HG03135 (cell line): ENCODE measurements at regions not wholly inside any gene's neighbourhood (a gene's known extent, or its start where the extent isn't known, plus 50 kb on each side); places are given as distances from the start of the nearest gene placed in this dataset.

Experiments
- ATAC-seq: cut with Tn5 transposase; IDR thresholded peaks from one replicate; pipeline ENCODE4 v1.9.1; 2021; ENCODE audit warnings: mild to moderate bottlenecking, moderate library complexity; ENCODE audit not compliant: unreplicated experiment

DNA sequence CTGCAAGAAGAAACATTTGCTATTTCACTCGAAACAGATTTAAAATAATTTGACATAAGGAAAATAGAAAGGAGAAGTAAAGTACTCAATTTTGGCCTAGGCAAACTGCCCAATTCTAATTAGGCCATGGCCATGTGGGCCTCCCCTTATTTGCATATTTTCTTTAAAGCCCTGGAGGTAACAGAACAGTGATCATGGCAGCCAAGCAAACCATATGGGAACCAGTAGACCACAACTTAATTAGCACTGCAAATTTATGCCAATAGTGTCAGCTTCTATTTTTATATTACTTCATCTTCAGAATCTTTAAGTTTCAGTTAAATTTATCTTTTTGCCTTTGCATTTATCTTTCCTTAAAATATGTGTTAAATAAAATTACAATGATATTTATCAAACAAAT is 63.3 kb upstream of the THSD7A start:
- no peak for ATAC-seq

DNA sequence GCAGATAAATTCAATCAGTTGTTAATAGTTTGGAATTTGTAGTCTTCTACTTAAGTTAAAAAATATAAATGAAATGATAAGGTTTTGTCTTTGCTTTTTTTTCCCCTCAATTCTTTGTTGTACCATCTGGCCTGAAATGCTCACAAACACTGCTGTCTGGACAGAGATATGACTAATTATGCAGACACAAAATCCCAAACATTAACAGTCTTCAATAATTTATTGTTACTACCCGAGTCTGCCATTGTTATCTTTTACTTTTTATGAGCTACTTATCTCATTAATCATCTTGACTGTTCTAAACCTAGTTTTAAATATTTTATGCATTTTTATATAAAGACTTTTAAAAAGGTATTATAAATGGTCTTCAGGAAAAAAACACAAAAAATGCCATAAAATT is 64.7 kb upstream of the THSD7A start:
- no peak for ATAC-seq

DNA sequence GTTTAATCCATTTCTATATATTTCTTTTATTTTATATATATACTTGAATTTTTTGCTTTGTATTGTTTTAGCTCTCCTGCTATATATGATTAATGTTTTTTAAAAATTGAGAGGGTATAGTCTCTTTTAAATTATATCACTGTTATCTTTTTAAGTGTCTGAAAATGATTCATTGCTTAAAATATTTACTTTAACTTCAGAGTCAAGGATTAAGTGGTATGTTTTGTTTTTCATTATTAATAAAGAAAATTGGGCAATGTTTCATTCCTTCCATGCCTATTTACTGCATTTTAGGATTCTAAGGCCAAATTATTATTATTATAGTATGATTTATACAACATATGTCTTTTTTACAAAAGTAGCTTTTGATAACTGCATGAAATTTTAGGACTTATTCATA is 67.2 kb upstream of the THSD7A start:
- ATAC-seq: no peak

DNA sequence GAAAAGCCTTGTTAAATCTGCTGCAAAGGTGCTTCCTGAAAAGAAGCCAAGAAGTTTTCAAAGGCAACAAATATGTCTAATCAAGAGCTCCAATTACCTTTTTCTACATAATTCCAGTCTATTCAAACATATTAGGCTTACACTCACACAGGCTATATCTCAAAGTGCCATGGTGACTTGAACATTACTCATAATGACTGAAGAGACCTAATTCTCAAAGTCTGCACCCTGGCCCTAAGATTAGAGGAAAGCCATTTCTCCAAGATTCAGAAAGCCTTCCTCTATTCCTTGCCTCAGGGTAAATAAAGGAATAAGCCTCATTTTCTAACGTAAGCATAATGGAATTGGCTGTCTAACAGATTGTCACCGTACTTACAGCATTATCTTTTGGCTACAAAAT is 78.3 kb upstream of the THSD7A start:
- ATAC-seq: no peak

DNA sequence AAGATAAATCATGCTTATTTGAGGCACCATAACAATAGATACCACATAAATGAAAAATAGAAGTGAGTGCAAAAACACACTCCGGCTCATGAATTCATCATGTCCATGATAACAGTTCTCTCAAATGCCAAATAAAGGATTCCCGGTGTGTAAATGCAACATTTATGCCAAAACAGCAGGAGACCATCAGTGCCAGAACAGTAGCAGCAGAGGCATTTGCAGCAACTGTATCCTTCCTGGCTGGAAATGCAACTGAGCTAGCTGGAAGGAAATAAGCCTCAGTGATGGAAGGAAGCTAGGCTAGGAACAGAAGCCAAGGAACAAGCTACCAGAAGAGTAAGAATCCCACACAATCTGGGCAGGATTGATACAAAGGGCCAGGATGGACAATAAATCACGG is 79.9 kb upstream of the THSD7A start:
- ATAC-seq: no peak

DNA sequence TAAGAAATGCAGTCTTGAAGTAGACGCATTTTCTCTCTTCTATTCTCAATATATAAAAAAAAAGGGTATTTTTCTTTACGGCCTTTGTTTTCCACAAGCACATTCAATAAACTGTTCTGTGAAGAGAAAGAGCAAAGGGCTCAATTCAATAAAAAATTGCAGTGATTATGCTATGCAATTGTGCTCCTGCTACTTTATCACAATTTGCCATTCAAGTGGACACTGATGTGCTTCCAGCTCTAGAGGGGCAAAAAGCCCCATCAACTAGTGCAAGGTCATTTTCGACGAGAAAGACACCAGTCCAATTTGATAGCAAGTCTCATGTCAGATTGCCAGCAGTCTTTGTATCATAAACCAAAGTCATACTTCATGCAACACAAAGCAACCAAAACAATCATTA is 82.6 kb upstream of the THSD7A start:
- ATAC-seq: no peak

DNA sequence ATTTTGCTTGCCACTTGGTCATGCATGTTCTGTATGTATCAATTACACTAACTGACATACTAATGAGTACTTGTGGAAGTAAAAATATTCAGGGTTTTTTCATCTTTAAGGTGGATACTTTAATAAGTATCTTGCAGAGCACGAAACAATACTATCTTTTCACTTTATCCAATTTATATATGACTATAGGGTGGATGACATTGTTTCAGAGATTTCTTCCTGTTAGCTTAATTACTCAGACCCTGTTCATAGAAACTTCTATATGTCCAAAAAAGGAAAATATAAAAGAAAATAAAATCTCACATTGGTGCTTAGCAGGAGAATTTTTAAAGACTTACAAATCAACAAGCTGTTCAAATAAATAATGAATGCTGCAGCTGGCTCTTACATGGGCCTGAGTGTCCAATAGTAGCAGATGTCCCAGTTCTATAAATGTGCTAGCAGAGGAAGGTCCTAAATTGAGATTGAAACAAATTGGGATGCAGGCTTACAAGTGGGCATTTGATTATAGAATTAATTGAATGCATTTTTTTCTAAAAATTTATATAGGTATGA is 91.5 kb upstream of the THSD7A start:
- no peak for ATAC-seq

DNA sequence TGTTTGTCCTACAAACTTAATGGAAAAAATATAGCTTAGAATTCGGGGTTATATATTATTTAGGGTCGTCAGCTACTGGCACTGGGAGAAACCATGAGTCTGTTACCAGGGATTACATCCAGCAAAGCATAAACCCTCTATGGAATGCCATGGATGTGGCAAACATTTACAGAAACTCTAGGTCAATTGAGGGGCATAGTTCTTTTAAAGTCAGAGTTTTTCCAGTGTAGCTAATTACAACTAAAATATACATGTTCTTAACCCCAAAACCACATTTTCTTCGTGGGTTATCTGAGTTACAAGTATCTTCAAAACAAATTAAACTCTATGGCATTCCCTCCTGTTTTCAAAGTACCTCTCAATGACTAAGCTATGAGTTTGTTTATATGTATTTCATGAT is 99.3 kb upstream of the THSD7A start:
- no peak for ATAC-seq

DNA sequence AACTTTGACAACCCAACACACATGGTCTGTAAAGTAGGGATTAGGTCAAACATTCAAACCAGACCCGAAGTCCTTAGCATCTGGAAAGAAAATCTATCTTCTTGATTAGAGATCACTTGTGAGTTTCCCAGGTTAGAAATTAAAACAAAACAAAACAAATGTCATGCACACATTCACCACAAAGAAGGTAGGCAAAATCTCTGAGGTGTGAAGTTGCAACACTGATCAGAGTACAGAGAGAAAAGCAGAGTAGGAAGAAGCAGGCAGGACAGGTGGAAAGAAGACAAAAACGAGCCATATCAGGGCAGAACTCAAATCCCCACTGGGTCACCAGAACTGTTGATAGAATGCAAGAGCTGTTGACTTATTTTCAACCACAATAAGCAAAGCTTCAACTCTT is 102.8 kb upstream of the THSD7A start:
- ATAC-seq: no peak

DNA sequence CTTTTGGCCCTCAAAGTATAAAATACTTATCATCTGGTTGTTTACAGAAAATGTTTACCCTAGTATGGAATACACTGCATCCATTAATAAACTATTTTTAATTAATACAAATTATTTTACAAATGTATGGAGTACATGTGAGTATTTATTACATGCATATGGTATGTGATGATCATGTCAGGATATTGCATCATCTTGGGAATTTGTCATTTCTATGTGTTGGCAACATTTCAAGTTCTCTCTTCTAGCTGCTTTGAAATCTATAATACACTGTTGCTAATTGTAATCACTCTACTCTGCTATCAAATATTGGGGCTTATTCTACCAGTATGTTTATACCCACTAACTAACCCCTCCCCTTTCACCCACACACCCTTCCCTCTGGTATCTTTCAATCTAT is 103.9 kb upstream of the THSD7A start:
- ATAC-seq: no peak

DNA sequence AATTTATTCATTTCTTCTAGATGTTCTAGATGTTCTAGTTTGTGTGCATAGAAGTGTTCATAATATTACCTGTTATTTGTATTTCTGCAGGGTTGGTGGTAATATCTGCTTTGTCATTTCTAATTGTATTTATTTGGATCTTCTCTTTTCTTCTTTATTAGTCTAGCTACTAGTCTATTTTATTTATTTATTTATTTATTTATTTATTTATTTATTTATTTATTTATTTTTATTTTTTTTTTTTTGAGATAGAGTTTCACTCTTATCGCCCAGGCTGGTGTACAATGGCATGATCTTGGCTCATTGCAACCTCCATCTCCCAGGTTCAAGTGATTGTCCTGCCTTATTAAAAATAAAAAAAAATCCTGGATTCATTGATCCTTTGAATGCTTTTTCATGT is 114.8 kb upstream of the THSD7A start:
- ATAC-seq: no peak

DNA sequence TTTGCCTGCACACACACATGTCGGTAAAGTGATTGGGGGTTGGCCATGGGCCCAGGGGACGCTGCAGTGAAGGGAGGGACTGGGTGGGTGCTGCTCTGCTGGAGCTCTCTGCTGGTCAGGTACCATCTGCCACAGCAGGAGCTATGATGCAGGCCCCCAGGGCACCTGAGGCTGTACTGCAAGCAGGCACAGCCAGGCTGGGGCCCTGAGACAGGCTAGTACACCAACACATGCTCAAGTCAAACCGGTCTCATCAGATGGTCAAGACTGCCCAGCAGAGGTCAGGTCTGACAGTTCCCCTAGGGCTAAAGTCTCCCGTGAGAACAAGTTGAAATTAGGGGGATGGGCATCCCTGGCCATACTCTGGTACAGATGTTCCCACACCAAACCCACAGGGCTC is 118.3 kb upstream of the THSD7A start:
- ATAC-seq: no peak

DNA sequence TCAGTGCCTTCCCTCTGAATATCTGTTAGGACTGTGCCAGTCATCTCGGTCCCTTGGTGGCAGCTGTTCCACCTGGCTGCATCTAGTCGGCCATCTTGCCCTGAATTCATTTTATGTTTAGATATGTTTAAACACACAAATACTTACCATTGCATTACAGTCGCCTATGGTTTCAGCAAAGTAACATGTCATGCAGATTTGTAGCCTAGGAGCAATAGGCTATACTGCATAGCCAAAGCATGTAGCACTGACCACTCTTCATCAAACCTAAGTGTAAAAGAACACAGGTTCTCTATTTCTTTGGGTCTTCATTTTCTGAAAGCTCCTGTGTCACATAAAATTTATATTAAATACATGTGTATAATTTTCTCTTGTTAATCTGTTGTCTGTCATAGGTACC is 118.9 kb upstream of the THSD7A start:
- no peak for ATAC-seq

DNA sequence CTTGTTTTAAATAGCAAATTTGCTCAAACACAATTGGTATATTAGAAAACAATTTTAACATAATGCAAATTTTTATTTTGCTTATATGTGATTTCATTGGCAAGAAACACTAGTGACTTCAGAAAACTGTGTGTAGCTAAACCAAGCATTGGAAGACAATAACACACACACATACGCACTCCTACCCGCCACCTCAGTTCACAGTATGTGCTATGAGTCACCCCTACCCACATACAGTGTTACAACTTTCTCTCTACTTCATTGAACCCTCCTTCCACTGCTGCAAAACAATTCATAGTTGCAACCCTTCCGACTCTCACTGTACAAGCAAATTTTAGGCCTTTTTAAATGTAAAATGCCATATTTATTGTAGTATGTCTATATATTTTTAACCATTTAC is 119.9 kb upstream of the THSD7A start:
- no peak for ATAC-seq

DNA sequence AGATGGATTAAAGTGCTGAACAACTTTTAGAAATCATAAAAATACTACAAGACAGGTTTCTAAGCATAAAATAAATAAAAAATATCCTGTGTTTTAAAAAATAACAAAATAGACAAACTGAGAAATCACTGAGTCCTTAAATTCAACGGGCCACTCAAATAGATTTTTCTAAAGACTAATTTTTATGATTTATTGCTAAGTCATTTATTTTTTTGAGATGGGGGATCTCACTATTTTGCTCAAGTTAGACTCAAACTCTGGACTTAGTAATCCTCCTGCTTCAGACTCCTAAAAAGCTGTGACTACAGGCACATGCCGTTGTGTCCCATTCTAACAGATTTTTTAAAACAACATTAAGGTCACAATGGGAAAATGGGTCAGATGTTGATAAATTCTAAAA is 121.0 kb upstream of the THSD7A start:
- no peak for ATAC-seq

DNA sequence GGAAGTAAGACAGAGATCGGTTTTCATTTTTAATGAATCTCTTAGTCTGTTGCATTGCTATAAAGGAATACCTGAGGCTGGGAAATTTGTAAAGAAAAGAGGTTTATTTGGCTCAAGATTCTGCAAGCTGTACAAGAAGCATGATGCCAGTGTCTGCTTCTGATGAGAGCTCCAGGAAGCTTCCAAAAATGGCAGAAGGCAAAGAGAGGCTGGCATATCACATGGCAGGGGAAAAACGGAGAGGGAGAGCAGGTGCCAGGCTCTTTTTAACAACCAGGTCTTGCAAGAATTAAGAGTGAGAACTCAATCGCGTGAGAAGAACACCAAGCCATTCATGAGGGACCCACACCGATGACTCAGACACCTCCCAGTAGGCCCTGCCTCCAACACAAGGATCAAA is 125.0 kb upstream of the THSD7A start:
- ATAC-seq: no peak

DNA sequence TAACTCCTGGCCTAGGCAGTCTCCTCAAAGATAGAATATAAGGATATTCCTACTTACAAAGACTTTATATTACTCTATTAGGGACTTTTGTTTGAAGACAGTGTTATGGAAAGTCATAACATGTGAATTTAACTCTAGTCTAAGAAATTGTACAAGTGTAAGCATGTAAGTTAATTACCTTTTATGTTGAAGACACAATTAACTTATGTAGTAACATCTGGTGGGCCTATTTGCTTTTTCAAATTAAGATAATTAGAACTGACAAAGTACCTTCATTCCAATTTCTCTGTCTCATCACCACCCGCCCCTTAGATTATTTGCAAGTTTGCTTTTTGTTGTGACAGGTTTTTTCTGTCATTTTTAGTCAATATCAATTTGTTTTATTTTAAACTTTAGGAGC is 126.0 kb upstream of the THSD7A start:
- ATAC-seq: no peak

DNA sequence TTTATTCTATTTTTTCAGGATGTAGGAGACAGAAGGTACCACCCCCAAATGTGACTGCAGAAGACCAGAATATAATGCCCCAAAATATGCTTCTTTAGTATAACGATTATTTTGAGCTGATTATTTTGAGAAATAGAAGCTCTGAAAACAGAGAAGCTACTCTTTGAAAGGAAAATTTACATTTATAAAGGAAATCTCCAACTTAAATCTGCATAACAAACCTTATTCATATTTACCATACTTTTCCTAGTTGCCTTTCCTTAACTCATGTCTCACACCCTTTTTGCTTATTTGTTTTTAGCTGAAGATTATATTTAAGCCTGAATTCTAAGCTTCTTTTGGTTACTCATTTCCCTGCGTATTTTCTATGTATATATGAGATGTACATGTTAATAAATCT is 127.1 kb upstream of the THSD7A start:
- no peak for ATAC-seq

DNA sequence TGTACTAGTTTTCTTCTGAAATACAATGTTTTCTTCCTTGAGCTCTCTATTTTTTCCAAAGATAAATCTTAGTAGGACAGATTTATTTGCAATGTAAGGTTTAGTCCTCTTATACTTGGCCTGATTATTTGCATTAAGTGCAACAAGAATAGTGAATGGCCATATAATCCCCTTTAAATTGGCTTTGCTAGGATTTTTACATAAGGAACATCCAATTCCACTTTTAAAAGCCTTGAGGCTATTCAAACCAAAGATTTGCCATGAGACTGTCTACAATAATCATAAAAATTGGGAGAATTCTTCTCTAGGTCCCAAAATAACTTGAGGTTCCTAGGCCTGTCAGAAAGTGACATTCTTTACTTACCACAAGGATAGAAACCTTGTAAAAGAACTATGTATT is 128.6 kb upstream of the THSD7A start:
- no peak for ATAC-seq

DNA sequence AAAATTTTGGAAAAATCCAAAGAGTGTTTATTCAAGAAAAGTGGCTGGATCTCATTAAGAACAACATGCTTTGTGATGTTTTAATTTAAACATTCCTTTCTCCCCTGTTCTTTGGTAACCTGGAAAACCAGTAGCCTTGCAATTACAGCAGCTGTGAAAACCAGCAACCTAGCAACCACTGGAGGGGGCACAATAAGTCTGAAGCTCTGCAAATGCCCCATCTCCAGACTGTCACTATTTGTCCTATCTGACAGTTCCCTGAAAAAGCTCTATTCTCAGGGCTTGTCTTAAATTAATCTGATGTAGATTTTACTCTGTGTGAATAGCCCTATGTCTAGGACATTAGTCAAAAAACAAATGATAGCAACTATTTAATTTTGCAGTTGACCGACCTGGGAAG is 137.6 kb upstream of the THSD7A start:
- ATAC-seq: no peak

DNA sequence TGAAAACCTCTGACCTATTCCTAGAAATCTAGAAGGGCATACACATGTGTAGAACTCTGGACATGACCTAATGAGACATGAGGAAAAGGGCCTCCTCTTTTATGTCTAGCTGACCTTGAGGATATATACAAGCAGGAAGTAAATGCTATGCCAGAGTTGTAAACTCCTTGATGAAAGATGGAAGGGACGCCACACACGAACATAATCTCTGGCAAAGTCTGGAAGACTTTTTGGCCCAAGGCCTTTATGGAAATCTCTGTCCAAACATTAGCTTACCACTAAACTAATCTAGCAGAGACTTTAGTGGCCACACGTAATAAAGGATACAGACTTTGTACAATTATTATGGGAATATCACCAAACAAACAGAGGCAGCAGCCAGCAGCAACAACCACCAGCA is 138.1 kb upstream of the THSD7A start:
- ATAC-seq: no peak

DNA sequence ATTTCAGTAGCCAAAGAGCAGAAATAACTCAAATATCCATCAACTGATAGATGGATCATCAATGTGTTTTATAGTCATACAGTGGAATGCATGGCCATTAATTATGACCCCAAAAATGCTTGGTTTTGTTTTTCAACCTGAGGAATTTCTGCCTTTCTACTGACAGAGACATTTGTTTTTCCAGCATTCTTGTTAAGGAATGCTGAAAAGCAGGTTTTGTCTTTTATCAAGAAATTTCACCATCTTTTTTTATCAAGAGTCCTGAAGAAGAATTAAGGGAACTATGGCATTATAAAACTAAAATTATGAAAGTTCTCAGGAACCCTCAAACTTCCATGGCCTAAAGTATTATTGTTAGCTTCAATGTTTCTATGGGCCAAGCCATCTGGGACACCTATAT is 153.4 kb upstream of the THSD7A start:
- ATAC-seq: no peak

DNA sequence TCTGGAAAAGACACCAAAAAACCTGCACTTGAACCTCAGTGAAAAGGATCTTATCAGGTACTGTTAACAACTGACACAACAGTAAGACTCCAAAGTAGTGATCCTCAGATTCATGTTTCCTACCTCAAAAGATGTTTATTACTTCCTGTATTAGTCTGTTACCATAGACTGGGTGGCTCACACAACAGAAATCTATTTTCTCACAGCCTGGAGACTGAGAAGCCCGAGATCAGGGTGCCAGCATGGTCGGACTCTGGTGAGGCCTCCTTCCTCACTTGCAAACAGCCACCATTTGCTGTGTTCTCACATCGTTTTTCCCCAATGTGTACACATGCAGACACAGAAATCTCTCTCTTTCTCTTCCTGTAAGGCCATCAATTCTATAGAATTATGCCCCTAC is 154.0 kb upstream of the THSD7A start:
- no peak for ATAC-seq

DNA sequence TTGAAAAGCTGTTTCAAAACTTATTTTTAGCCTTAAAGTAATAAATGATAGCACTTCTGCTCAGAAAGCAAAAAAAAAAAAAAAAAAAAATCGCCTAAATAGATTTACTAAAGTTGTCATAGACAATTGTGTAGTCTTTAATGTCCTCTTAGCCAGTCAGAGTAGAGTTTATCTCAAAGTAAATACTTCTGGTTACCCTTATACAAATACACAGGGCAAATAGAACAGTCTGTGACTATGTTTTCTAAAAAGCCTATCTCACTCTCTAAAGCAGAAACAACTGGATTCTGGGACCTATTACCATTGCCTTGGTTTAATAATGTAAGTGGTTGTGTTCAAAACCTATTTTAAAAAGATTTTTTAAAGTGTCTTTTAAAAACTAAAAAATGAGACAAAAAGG is 156.2 kb upstream of the THSD7A start:
- no peak for ATAC-seq
